ENCODE measurements at regions not wholly inside any gene's neighbourhood (a gene's known extent, or its start where the extent isn't known, plus 50 kb on each side); places are given as distances from the start of the nearest gene placed in this dataset.

DNA sequence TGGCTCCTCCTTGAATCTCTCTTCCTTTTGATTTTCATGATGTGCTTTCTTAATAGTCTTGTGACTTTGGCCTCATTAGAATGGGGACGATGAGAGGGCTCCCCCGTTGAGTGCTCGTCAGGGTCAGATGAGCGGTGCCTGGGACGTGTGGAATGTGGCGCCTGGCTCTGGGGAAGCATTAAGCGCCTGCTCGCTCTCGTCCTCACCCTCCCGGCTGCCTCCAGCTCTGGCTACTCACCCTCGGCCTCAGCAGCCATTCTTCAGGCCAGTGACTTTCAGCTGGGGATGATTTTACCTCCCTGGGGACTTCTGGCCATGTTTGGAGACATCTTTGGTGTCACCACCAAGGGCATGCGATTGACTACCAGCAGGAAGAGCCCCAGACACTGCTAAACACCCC lies 69.7 kb downstream of the RPS6KA4 start (continued):
- TF ChIP-seq, protein P1, sequence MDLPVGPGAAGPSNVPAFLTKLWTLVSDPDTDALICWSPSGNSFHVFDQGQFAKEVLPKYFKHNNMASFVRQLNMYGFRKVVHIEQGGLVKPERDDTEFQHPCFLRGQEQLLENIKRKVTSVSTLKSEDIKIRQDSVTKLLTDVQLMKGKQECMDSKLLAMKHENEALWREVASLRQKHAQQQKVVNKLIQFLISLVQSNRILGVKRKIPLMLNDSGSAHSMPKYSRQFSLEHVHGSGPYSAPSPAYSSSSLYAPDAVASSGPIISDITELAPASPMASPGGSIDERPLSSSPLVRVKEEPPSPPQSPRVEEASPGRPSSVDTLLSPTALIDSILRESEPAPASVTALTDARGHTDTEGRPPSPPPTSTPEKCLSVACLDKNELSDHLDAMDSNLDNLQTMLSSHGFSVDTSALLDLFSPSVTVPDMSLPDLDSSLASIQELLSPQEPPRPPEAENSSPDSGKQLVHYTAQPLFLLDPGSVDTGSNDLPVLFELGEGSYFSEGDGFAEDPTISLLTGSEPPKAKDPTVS (IDR thresholded peaks at IDR 0.05; ENCODE audit: low read depth, low read length) = no peak
- TF ChIP-seq TCF12 (IDR thresholded peaks at IDR 0.05; ENCODE audit: low read depth, low read length) (no peak), MYB (IDR thresholded peaks at IDR 0.05; ENCODE audit: borderline replicate concordance, low read depth, low read length) (no peak), CREM (IDR thresholded peaks at IDR 0.05; ENCODE audit: low read depth) (no peak), SMARCA5 (IDR thresholded peaks at IDR 0.05) (no peak)

DNA sequence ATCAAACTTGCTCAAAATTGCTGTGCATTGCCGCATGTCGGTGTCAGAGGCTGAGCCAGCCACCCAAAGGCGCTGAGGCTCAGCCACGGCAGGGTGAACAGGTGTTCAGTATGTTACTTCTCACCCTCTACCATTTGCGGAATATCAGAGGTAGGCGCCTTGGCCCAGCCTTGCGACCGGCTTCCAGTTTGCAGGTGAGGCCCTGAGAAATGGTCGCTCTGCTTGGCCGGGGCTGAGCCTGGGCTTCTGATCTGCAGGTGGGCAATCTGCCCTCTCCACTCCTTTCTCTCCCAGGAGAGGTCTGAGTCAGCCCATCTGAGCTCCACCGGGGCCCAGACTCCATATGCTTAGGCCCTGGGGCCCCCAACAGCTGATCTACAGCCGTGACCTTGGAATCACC lies 71.0 kb downstream of the RPS6KA4 start:
- RAD21 ChIA-PET (ENCODE audit: unreplicated experiment) = no interaction called here
- Histone ChIP-seq H4K20me1 (ENCODE audit: control insufficient read depth, insufficient read depth) (no peaks in the 10 kb centered on the region), H3K27ac (ENCODE audit: control insufficient read depth, insufficient read depth) (no peak overlapping the region), H3K79me2 (ENCODE audit: control insufficient read depth, insufficient read depth, low read length) (no peaks in the 10 kb centered on the region), H2AFZ (ENCODE audit: control insufficient read depth, low read depth, low read length) (no peak overlapping the region), H3K27me3 (replicated peaks in 1 of 2; ENCODE audit: control insufficient read depth in 2 of 2, insufficient read depth in 2 of 2, low read length in 1 of 2) (no peaks in the 10 kb centered on the region; a peak in 1 of 4 replicates), H3K4me3 (no peak overlapping the region), H3K4me1 (ENCODE audit: control insufficient read depth, insufficient read depth, low read length) (no peaks in the 10 kb centered on the region), H3K36me3 (ENCODE audit: control insufficient read depth in 2 of 2, insufficient read depth in 2 of 2, low read length in 1 of 2) (no peaks in the 10 kb centered on the region), H3K9ac (ENCODE audit: control insufficient read depth, insufficient read depth, low read length) (no peak overlapping the region), H3K4me2 (ENCODE audit: control insufficient read depth, insufficient read depth) (no peak overlapping the region), H3K9me3 (replicated peaks; ENCODE audit: control insufficient read depth, insufficient read depth, low read length) (no peaks in the 10 kb centered on the region; the same call in 2 of the 3 replicates)
- 55% methylated on average over 12 of the region's 12 CpGs for WGBS (ENCODE audit: insufficient coverage, insufficient replicate concordance, low lambda C conversion rate, missing lambda C conversion rate)
- no TSS peak for BruUV-seq (replicated peaks)
- in situ Hi-C loops (cut with MboI) (no loop called here), intact Hi-C loops (cut with micrococcal nuclease; ENCODE audit: unreplicated experiment) (no loop called here)
- CTCF ChIA-PET = interaction anchor here (1.0 to 1.5 kb wide), 2 partner anchors 9 to 19 kb away, joined by 3 read pairs; no protein-coding TSS in a partner anchor
- DNase-seq (ENCODE audit: low read depth, low spot score) (no peak), FAIRE-seq (no peak), ATAC-seq (no peak)
- POLR2A ChIA-PET = no interaction called here
- SMC1A ChIA-PET (ENCODE audit: uncharacterized antibody, unreplicated experiment) = no interaction called here
- TF ChIP-seq, protein P2, sequence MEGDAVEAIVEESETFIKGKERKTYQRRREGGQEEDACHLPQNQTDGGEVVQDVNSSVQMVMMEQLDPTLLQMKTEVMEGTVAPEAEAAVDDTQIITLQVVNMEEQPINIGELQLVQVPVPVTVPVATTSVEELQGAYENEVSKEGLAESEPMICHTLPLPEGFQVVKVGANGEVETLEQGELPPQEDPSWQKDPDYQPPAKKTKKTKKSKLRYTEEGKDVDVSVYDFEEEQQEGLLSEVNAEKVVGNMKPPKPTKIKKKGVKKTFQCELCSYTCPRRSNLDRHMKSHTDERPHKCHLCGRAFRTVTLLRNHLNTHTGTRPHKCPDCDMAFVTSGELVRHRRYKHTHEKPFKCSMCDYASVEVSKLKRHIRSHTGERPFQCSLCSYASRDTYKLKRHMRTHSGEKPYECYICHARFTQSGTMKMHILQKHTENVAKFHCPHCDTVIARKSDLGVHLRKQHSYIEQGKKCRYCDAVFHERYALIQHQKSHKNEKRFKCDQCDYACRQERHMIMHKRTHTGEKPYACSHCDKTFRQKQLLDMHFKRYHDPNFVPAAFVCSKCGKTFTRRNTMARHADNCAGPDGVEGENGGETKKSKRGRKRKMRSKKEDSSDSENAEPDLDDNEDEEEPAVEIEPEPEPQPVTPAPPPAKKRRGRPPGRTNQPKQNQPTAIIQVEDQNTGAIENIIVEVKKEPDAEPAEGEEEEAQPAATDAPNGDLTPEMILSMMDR (IDR thresholded peaks at IDR 0.05 in 2 of 3, conservative IDR thresholded peaks at IDR 0.05 in 1 of 3; ENCODE audit: control insufficient read depth in 2 of 3, extremely low read depth in 1 of 3, insufficient read depth in 1 of 3, low read depth in 3 of 3, low read length in 3 of 3) = no peak
- TF ChIP-seq ZNF24 (IDR thresholded peaks at IDR 0.05) (no peak), STAT1 (conservative IDR thresholded peaks at IDR 0.05) (no peak), SMAD5 (IDR thresholded peaks at IDR 0.05; ENCODE audit: low read depth) (no peak), NR2C2 (IDR thresholded peaks at IDR 0.05; ENCODE audit: borderline replicate concordance, control insufficient read depth, insufficient read length, low read depth) (no peak), SMARCA5 (IDR thresholded peaks at IDR 0.05) (no peak), SPI1 (IDR thresholded peaks at IDR 0.05; ENCODE audit: borderline replicate concordance, insufficient read depth, low read depth, low read length) (no peak), IKZF1 (conservative IDR thresholded peaks at IDR 0.05) (no peak), HDAC2 (IDR thresholded peaks at IDR 0.05) (no peak)
- TF ChIP-seq, protein P3, sequence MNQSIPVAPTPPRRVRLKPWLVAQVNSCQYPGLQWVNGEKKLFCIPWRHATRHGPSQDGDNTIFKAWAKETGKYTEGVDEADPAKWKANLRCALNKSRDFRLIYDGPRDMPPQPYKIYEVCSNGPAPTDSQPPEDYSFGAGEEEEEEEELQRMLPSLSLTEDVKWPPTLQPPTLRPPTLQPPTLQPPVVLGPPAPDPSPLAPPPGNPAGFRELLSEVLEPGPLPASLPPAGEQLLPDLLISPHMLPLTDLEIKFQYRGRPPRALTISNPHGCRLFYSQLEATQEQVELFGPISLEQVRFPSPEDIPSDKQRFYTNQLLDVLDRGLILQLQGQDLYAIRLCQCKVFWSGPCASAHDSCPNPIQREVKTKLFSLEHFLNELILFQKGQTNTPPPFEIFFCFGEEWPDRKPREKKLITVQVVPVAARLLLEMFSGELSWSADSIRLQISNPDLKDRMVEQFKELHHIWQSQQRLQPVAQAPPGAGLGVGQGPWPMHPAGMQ (IDR thresholded peaks at IDR 0.05; ENCODE audit: borderline replicate concordance) = no peak
- TF ChIP-seq, protein P4, sequence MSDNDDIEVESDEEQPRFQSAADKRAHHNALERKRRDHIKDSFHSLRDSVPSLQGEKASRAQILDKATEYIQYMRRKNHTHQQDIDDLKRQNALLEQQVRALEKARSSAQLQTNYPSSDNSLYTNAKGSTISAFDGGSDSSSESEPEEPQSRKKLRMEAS (IDR thresholded peaks at IDR 0.05; ENCODE audit: low read depth, low read length) = no peak
- TF ChIP-seq, protein P5, sequence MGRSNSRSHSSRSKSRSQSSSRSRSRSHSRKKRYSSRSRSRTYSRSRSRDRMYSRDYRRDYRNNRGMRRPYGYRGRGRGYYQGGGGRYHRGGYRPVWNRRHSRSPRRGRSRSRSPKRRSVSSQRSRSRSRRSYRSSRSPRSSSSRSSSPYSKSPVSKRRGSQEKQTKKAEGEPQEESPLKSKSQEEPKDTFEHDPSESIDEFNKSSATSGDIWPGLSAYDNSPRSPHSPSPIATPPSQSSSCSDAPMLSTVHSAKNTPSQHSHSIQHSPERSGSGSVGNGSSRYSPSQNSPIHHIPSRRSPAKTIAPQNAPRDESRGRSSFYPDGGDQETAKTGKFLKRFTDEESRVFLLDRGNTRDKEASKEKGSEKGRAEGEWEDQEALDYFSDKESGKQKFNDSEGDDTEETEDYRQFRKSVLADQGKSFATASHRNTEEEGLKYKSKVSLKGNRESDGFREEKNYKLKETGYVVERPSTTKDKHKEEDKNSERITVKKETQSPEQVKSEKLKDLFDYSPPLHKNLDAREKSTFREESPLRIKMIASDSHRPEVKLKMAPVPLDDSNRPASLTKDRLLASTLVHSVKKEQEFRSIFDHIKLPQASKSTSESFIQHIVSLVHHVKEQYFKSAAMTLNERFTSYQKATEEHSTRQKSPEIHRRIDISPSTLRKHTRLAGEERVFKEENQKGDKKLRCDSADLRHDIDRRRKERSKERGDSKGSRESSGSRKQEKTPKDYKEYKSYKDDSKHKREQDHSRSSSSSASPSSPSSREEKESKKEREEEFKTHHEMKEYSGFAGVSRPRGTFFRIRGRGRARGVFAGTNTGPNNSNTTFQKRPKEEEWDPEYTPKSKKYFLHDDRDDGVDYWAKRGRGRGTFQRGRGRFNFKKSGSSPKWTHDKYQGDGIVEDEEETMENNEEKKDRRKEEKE (IDR thresholded peaks at IDR 0.05) = no peak

Data from GM12878 (cell line).